HG03175 (cell line): ENCODE measurements at regions not wholly inside any gene's neighbourhood (a gene's known extent, or its start where the extent isn't known, plus 50 kb on each side); places are given as distances from the start of the nearest gene placed in this dataset.
"Not testable (repeated sequence)": the region's sequence is repeated elsewhere in the genome, so short reads cannot be mapped to it uniquely, and the experiment has no call there.

Experiments used
- ATAC-seq: cut with Tn5 transposase; IDR thresholded peaks from one replicate; pipeline ENCODE4 v1.9.1; 2021; ENCODE audit warnings: mild to moderate bottlenecking, moderate library complexity; ENCODE audit not compliant: unreplicated experiment

DNA sequence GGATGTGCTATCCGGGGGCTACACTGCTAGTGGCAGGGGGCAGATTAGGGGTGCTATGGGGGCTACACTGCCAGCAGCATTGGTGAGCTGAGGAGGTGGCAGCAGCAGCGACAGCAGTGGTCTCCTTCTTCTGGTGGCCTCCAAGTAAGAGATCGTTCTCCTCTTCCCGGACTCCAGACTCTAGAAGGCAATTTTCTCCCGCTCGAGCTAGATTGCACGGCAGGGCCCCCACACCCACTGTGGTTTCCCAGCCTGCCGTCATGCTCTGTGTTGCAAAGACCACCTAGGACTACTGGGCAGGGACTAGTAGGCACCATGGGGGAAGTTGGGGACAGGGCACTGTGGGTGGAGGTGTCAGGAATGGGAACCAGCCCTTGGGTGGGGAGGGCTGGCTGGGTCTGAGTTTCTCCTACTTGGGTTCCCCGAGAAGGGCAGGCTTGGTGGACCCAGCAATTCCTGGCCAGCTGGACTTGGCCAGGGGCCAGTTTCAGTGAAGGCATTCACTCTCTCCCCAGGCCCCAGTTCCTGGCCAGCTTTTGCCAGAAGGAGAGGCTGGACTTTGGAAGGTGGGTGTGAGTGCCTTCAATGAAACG lies 203.4 kb upstream of the WSB1 start:
- not testable (repeated sequence) for ATAC-seq

DNA sequence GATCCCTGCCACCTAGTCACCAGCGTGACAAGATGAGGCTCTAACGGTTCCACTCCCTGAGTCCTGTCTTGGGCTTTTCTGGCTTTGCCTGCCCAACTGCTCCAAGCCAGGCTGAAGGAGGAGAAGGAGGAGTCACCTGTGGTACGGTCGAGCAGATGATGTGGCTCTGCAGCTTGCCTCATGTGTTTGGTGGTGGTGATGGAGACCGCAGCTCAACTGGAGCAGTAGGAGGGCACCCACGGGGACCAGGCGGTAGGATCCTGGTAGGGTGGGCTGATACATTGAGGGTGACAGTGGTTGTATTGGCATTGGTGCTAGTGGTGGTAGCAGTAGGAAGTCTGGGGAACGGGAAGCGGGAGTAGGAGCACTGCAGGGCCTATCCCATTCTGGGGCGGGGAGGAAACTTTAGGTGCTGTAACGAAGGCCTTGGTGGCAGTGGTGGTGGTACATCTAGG lies 202.8 kb upstream of the WSB1 start:
- ATAC-seq = no peak

DNA sequence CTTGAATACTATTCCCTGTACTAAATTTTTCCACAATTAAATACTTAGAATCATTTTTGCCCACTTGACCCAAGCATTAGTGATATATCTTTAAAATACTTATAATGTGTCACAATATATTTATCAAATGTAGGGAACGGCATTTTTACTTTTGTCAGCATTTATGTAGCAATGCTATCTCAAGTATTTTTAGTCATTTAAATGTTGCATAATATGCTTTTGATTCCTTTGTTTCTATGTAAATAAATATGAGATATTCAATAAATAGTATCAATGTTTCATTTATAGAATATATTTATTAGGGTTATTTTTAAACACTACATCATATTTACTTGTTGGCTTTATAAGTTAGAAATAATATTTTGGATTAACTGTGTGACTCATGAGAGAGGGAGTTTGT lies 199.7 kb upstream of the WSB1 start:
- not testable (repeated sequence) for ATAC-seq

DNA sequence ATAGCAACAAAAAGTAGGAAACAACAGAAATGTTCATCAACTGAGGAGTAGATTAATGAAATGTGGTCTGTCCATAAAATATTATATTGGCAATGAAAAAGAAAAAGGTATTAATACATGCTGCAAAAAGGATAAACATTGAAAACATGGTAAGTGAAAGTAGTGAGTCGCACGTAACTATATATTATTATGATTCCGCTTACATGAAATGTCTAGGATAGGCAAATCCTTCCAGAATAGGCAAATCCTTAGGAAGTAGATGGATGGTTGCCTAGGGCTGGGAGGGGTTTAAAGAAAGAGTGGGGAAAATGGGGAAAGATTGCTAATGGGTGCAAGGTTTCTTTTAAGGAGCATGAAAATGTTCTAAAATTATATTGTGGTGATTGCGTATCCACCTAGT lies 198.1 kb upstream of the WSB1 start:
- not testable (repeated sequence) for ATAC-seq

DNA sequence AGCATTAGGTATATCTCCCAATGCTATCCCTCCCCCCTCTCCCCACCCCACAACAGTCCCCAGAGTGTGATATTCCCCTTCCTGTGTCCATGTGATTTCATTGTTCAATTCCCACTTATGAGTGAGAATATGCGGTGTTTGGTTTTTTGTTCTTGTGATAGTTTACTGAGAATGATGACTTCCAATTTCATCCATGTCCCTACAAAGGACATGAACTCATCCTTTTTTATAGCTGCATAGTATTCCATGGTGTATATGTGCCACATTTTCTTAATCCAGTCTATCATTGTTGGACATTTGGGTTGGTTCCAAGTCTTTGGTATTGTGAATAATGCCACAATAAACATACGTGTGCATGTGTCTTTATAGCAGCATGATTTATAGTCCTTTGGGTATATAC lies 194.6 kb upstream of the WSB1 start:
- not testable (repeated sequence) for ATAC-seq

DNA sequence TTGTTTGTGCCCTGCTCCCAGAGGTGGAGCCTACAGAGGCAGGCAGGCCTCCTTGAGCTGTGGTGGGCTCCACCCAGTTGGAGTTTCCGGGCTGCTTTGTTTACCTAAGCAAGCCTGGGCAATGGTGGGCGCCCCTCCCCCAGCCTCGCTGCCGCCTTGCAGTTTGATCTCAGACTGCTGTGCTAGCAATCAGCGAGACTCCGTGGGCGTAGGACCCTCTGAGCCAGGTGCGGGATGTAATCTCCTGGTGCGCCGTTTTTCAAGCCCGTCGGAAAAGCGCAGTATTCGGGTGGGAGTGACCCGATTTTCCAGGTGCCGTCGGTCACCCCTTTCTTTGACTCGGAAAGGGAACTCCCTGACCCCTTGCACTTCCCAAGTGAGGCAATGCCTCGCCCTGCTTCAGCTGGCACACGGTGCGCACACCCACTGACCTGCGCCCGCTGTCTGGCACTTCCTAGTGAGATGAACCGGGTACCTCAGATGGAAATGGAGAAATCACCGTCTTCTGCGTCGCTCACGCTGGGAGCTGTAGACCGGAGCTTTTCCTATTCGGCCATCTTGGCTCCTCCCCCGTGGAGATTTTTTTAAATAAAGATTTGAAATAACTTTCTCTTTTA lies 189.2 kb upstream of the WSB1 start:
- ATAC-seq = not testable (repeated sequence)

DNA sequence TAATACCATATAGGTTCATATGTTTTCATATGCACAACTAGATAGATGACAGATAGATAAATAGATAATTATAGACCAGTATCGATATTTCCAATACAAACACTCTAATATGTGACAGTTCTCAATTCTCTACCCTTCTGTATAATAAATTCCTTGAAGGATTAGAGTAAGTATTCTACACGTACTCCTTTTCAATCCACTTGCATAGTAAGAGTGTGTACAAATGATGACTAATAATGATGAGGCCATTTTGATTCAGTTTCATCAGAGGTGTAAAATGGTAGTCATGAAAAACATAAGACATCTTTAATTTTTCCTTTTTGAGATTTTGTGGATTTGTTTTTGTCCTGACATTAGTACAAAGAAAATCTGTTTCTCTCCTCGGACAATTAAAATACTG lies 188.3 kb upstream of the WSB1 start:
- no peak for ATAC-seq

DNA sequence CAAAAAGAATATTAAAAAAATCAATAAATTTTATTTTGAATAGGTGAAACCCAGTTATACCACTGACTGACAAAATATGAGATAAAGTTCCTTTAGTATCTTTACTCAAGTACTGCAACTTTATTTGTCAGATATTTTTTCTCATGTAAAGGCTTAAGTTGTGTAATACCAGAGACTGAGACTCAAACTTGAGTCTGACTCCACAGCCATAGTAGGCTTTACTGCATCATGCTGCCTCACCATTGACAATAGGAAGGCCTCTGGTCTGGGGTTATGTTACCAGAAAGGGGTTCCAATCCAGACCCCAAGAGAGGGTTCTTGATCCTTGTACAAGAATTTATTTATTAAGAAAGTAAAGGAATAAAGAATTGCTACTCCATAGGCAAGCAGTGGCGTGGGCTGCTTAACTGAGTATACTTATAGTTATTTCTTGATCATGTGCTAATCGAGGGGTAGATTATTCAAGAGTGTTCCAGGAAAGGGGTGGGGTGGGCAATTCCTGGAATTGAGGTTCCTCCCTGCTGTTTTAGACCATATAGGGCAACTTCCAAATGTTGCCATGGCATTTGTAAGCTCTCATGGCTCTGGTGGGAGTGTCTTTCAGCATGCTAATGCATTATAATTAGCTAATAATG lies 187.4 kb upstream of the WSB1 start:
- no peak for ATAC-seq

DNA sequence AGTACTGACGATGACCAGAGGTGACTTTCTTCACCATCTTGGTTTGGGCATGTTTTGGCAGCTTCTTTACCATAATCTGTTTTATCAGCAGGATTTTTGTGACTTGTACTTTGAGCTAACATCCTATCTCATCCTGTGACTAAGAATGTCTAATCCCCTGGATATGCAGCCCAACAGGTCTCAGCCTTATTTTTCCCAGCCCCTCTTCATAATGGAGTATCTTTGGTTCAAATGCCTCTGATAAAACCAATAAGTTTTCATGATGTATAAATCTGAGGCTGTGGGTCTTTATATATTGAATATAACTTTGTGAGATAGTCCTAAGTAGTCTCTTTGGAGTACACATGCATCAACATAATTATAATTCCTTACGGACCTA lies 186.9 kb upstream of the WSB1 start:
- ATAC-seq = no peak

DNA sequence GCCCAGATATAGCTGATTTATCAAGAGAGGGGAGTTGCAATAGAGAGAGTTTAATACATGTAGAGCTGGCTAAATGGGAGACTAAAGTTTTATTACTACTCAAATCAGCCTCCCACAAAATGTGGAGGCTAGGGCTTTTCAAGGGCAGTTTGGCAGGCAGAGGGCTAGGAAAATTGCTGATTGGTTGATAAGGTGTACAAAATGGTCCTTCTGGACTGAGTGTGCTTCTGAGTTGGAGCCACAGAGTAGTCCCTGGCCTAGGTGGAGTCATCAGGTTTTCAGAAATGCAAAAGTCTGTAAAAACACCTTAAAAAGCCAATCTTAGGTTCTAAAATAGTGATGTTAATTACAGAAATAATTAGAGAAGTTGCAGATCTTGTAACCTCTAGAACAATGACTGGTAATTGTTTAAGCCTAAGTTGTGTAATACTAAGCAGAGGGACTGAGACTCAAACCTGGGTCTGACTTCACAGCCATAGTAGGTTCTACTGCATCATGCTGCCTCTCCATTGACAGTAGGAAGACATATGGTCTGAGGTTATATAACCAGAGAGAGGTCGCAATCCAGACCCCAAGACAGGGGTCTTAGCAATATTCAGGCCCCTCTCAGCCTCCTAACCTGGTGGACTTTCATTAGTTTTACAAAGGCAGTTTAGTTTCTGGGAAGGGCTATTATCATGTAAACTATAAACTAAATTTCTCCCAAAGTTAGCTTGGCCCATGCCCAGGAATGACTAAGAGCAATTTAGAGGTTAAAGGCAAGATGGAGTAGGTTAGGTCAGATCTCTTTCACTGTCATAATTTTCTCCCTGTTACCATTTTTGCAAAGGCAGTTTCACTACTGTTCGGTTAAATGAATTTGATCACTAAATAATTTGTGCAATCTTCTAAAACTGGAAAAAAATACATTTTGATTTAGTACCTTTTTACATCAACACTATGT lies 186.3 kb upstream of the WSB1 start:
- ATAC-seq = not testable (repeated sequence)

DNA sequence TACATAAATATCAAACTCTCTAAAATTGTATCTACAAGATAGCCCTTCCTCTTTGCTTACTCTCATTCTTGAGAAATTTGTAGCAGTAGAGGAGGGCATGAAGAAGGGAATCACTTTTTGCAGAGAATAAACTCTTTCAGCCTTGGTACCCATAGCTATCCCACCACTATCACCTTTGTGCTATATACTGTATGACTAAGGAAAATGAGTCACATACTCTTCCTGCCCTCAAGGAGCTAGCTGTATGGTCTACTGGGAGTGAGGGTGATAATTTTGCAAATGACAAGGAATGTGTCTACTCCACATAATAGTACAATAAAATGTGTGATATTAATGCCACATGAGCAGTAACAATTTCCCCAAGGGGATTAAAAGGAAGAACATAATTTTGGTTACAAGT lies 184.6 kb upstream of the WSB1 start:
- no peak for ATAC-seq

DNA sequence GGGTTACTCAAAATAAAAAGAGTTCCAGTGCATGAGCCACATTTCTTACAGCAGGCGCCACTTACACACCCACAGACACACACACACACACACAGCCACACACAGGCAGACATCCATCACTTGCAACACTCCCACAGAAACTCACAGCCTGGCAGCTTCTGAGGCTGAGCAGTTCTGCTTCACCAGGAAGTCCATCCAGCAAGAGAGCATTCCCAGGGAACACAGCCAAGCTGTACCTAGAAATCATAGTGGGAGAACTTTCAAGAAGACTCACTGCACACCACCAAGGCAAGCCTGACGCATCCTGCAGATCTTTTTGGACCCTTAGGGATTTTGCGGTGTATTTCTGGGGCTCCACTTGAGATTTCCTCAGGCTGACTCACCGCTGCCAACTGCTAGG lies 140.9 kb upstream of the WSB1 start:
- no peak for ATAC-seq

DNA sequence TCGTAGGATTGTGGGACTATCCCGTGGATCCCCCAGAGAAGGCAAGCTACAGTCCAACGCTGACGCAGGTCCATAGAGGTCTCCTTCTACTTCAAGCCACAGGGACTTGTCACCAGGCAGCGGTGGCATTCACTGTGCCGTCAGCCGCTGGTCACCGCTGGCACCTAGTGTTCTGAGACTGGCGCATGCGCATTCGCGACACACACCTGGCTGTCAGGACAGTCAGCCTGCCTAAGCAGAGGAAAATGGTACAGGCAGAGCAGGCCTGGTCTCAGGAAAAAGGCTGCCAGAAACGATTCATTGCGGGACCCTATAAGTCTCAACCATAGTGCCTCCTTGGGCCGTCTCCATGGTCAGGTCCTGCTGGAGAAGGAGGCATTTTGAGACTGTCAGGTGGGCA lies 138.0 kb upstream of the WSB1 start:
- no peak for ATAC-seq

DNA sequence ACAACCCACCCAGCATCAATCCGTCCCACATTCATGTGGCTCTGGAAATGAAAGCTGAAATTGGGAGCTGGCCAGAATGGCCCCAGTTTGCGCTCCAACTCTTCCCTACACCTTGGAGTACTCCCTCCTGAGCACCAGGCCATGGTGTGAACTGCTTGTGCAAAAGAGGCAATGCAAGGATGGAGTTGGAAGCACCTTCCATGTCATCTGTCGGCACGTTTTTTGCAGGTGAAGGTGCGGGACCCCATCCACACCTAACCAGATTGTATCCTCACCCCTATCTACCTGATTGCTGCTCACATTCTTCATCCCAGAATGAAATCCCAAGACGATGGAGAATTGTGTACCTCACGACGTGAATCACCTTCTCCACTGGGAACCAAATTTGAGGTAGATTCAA lies 136.6 kb upstream of the WSB1 start:
- no peak for ATAC-seq

DNA sequence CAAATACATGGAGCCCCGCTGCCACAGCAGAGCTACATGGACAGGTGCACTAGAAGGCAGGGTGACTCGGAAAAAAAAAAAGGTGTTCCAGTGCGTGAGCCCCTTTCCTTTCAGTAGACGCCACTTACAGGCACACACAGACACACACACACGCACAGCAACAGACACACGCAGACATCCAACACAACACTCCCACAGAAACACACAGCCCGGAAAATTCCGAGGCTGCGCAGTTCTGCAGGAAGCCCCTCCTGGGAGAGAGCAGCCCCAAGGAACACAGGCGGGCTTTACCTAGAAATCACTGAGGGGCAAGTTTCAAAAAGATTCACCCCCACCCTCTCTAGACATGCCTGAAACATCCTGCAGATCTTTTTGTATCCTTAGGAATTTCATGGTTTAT lies 136.0 kb upstream of the WSB1 start:
- no peak for ATAC-seq

DNA sequence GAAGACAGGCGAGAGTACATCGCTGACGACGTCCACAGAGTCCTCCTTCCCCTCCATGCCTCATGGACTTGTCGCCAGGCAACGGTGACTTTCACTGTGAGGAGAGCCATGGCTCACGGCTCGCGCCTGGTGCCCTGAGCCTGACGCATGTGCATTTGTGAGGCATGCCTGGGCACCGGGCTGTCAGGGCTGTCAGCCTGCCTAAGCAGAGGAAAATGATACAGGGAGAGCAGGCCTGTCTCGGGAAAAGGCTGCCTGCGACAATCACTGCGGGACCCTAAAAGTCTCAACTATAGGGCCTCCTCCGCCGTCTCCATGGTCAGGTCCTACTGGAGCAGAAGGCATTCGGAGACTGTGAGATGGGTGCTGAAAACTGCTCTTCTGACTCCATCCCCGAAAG lies 135.5 kb upstream of the WSB1 start:
- no peak for ATAC-seq

DNA sequence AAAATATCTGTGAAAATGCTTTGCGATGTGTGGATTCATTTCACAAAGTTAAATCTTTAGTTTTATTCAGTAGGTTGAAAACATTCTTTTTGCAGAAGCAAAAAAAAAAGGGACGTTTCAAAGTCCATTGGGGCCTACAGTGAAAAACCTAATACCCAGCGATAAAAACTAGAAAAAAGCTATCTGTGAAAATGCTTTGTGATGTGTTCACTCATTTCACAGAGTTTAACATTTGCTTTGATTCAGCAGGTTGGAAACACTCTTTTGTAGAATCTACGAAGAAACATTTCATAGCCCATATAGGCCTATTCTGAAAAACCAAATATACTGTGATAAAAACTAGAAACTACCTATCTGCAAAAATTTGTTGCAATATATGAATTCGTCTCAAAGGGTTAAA lies 113.6 kb upstream of the WSB1 start:
- no peak for ATAC-seq

DNA sequence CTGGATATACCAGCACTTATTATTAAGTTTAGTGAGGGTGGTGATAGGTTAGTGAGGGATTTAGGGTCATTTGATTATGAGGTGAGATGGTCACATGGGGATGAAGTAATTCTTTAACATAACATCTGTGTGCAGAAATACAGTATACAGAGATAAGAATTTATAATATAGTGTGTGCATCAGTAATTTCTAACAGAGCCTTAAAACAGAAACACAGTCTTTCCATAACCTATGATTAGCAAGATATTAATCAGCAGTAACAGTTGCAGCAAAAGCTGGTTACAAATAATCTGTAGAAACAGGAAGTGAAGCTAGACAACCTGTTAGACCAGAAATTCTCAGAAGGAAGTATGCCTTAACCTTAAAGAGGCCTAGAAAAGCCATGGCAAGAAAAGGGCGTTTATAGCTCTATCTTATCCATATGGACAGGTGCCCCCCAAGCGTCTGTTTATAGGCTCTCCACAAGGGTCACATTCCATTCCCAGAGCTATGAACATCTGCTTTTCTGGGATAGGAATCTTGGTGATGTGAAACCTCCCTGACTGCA lies 112.5 kb upstream of the WSB1 start:
- ATAC-seq = not testable (repeated sequence)

DNA sequence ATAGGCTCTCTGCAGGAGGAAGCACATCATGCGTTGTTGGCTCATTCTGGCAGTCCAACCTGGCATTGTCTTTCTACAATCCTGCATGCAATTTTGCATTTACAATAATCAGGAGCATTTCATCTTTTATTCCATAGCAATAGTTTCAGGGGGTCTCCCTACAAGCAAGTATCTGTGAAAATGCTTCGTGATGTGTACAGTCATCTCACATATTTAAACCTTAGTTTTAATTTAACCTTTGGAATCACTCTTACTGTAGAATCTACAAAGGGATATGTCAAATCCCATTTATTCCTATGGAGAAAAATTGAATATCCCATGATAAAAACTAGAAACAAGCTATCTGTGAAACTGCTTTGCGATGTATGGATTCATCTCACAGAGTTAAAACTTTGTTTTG lies 112.0 kb upstream of the WSB1 start:
- no peak for ATAC-seq

DNA sequence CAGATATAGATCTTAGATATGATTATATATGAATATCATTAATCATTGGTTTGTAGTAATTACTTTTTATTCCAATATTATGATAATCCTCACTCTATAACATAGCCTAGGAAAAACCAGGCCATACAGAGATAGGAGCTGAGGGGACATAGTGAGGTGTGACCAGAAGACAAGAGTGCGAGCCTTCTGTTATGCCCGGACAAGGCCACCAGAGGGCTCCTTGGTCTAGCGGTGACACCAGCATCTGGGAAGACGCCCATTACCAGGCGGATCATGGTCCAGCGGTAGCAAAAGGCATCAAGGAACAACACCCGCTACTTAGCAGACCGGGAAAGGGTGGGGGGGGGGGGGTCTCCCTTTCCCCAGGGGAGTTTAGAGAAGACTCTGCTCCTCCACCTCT lies 96.4 kb upstream of the WSB1 start:
- ATAC-seq = not testable (repeated sequence)

DNA sequence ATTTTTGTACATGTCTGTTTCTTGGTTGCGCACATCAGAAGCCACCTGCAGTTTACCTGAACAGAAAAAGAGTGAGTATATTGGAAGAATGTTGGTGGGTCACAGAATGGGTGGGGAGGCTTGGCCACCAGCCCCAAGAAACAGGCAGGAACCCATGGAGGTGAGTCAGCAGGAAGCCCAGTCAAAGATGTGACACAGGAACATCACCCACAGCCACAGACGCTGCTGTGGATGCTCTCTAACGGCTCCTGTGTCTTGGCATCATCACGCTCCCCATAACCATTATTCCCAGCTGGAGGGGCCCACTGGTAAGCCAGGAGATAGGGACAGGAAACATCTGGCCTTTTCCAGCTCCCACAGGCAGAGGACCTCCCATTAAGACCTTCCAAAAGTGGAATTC lies 94.0 kb upstream of the WSB1 start:
- ATAC-seq = no peak
